Activated B cell treated with CpG ODN at 0.5 μM for 24 hours (primary cell): ENCODE measurements at regions not wholly inside any gene's neighbourhood (a gene's known extent, or its start where the extent isn't known, plus 50 kb on each side); places are given as distances from the start of the nearest gene placed in this dataset.

Experiments
- ATAC-seq: fragments of 200-7000 bp; cut with Tn5 transposase; one replicate; pipeline ENCODE4 v1.10.0; 2021; ENCODE audit warnings: low read depth, mild to moderate bottlenecking, moderate library complexity
- CTCF ChIA-PET: fragments of 350-600 bp; sonication (Branson Sonifier 250); formaldehyde crosslinking; loops from one replicate; lab custom pipeline; 2021; ENCODE audit warnings: antibody characterized with exemption; lab: Charles Lee
- POLR2A ChIA-PET: fragments of 350-600 bp; sonication (Branson Sonifier 250); formaldehyde crosslinking; loops from one replicate; lab custom pipeline; 2021; ENCODE audit warnings: antibody characterized with exemption; lab: Charles Lee
- DNase-seq: peaks from one replicate; pipeline ENCODE4 v3.0.0; 2022
- H3K27ac Mint-ChIP-seq: one replicate; pipeline ENCODE4 v1.8.0; 2020; ENCODE audit warnings: mixed read lengths
- H3K27me3 Mint-ChIP-seq: one replicate; pipeline ENCODE4 v1.8.0; 2021; ENCODE audit warnings: mixed read lengths
- H3K36me3 Mint-ChIP-seq: one replicate; pipeline ENCODE4 v1.8.0; 2021; ENCODE audit warnings: low read depth, mixed read lengths
- H3K4me1 Mint-ChIP-seq: one replicate; pipeline ENCODE4 v1.8.0; 2021; ENCODE audit warnings: mixed read lengths
- H3K4me3 Mint-ChIP-seq: one replicate; pipeline ENCODE4 v1.8.0; 2020; ENCODE audit warnings: mild to moderate bottlenecking, mixed read lengths
- H3K9me3 Mint-ChIP-seq: one replicate; pipeline ENCODE4 v1.8.0; 2020; ENCODE audit warnings: mixed read lengths
- intact Hi-C: fragments of 100-400 bp; cut with micrococcal nuclease; formaldehyde crosslinking; loops from one replicate; pipeline ENCODE4 v1.15.1; 2024
- TF ChIP-seq, protein P1 (sequence below): fragments of 200-600 bp; IDR thresholded peaks from one replicate; pipeline ENCODE4 v1.8.0; 2022; ENCODE audit warnings: antibody characterized with exemption, mild to moderate bottlenecking

DNA sequence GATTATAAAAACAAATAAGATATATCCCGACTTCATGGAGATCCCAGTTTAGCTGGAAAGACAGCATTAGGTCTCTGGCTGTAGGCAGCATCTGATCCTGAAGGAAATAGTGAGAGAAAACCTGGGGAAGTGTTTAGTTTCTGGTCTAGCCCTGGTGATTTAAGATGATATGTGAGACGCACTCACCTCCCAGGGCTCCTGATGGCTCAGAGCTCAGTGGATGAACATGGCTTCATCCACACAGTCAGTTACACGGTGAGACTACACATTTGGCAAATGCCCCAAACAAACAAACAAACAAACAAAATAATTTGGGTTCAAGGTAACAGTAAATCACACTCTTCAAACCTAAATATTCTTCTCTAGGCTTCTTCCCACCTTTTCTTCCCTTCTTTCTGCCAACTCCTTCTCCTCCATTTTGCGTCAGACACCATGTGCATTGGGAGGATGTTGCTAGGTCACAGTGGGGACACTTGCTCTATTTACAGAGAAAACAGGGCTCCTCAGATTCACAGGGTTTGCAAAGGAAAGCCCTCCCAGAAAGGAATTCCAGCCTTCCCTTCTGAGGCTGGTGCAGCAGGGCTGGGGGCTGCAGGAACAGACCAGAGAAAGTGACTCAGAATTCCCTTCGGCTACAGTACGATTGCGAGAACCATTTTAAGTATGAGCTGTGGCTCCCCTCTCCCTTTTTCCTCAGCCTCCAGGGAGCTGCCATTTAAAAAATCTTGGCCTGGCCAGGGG is 59.6 kb upstream of the SALL4 start:
- Mint-ChIP-seq H3K36me3 (no peaks in the 10 kb centered on the region), H3K9me3 (no peaks in the 10 kb centered on the region), H3K4me3 (no peak overlapping the region), H3K27ac (no peak overlapping the region), H3K27me3 (peaks cover 13% of the 10 kb centered on the region), H3K4me1 (no peaks in the 10 kb centered on the region)
- POLR2A ChIA-PET = no interaction called here
- TF ChIP-seq, protein P1, sequence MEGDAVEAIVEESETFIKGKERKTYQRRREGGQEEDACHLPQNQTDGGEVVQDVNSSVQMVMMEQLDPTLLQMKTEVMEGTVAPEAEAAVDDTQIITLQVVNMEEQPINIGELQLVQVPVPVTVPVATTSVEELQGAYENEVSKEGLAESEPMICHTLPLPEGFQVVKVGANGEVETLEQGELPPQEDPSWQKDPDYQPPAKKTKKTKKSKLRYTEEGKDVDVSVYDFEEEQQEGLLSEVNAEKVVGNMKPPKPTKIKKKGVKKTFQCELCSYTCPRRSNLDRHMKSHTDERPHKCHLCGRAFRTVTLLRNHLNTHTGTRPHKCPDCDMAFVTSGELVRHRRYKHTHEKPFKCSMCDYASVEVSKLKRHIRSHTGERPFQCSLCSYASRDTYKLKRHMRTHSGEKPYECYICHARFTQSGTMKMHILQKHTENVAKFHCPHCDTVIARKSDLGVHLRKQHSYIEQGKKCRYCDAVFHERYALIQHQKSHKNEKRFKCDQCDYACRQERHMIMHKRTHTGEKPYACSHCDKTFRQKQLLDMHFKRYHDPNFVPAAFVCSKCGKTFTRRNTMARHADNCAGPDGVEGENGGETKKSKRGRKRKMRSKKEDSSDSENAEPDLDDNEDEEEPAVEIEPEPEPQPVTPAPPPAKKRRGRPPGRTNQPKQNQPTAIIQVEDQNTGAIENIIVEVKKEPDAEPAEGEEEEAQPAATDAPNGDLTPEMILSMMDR = no peak
- DNase-seq = no peak
- no peak for ATAC-seq
- intact Hi-C loops = no loop called here
- CTCF ChIA-PET = no interaction called here

DNA sequence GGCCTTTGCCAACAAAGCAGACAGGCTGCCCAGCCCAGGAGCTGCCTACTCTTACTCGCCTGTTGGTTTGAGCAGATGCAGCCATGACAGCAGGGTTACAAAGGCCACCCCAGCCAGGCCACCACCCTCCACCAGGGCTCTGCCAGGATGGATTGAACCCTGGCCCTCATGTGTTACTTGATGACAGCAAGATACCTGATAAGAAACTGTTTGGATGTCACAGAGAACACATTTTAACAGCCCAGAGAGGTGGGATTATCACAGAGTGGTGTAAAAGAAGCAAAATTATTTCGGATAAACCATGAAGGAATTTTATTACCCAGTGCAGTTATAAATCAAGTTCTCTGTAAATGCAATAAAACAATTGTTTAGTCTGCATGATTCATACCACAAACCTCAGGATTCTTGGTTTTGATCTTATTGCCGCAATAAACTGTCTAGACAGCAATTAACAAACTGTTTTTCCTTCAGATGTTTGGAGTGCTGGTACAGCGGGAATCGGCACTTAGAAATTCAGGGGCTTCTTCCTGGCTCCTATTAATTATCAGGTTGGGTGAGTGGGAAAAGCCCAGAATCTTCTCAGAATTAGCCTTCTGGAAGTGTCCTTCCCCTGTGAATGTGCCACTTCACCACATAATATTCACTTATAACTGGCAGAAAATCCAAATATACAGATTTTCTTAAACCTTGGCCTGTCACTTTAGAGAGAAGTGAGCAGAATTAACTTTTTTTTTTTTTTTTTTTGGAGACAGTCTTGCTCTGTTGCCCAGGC is 58.0 kb upstream of the SALL4 start:
- no peaks in the 10 kb centered on the region for H3K4me1 Mint-ChIP-seq
- TF ChIP-seq, protein P1 = no peak
- H3K27ac Mint-ChIP-seq = no peak overlapping the region
- intact Hi-C loops = no loop called here
- peaks cover 13% of the 10 kb centered on the region for H3K27me3 Mint-ChIP-seq
- no peak overlapping the region for H3K4me3 Mint-ChIP-seq
- H3K36me3 Mint-ChIP-seq = no peaks in the 10 kb centered on the region
- CTCF ChIA-PET = no interaction called here
- DNase-seq (no peak), ATAC-seq (no peak)
- no peaks in the 10 kb centered on the region for H3K9me3 Mint-ChIP-seq
- POLR2A ChIA-PET = no interaction called here

DNA sequence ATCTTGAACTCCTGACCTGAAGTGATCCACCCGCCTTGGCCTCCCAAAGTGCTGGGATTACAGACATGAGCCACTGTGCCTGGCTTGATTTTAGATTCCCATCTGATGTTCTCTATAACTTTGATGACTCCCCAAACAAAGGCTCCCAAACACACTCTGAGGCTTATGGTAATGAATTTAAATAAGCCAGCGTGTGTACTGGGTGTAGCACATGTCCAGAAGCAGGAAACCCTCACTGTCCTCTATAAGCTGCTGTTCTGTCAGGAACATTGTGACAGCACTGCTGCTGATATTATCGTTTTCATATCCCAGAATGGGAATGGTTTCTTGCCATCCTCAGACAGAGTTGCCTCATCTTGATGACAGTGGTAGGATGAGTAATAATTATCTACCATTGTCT is 54.1 kb upstream of the SALL4 start:
- ChIA-PET POLR2A (no interaction called here), CTCF (no interaction called here)
- Mint-ChIP-seq H3K4me1 (no peaks in the 10 kb centered on the region), H3K27me3 (peaks cover 6% of the 10 kb centered on the region), H3K9me3 (no peaks in the 10 kb centered on the region), H3K36me3 (no peaks in the 10 kb centered on the region), H3K4me3 (no peak overlapping the region), H3K27ac (no peak overlapping the region)
- TF ChIP-seq, protein P1 = no peak
- intact Hi-C loops = no loop called here
- ATAC-seq (no peak), DNase-seq (no peak)

DNA sequence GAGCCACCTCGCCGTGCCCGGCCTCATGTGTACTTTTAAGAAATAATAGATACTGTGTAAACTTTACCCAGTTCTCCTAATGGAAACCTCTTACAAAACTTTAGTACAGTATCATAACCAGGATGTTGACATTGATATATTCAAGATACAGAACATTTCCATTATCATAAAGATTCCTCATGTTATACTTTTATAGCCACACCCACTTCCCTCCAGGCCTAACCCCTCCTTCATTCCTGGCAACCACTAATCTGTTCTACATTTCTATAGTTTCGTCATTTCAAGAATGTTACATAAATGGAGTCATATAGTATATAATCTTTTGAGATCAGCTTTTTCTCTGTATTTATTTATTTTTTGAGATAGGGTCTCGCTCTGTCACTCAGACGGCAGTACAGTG is 52.6 kb upstream of the SALL4 start:
- CTCF ChIA-PET = no interaction called here
- ATAC-seq = no peak
- Mint-ChIP-seq H3K36me3 (no peaks in the 10 kb centered on the region), H3K27ac (no peak overlapping the region), H3K27me3 (peaks cover 6% of the 10 kb centered on the region), H3K4me1 (no peaks in the 10 kb centered on the region), H3K4me3 (no peak overlapping the region), H3K9me3 (no peaks in the 10 kb centered on the region)
- TF ChIP-seq, protein P1 = no peak
- intact Hi-C loops = no loop called here
- POLR2A ChIA-PET = no interaction called here
- DNase-seq = no peak
